K562 (cell line): ENCODE measurements at regions not wholly inside any gene's neighbourhood (a gene's known extent, or its start where the extent isn't known, plus 50 kb on each side); places are given as distances from the start of the nearest gene placed in this dataset.

Source experiments
- ATAC-seq: fragments of 200-7000 bp; cut with Tn5 transposase; 3 replicates; pipeline ENCODE4 v1.9.1; 2020; ENCODE audit warnings: moderate library complexity
- BruUV-seq: library from RNA; stranded (reverse); fragments of 400-500 nt; replicated peaks from 2 replicates; lab custom pipeline; 2021; lab: Mats Ljungman, UMichigan
- CTCF ChIA-PET: fragments of 300-600 bp; formaldehyde crosslinking; extraction: SDS; loops from one replicate; lab custom pipeline; 2021; ENCODE audit warnings: low intra/inter-chr PET ratio; lab: Yijun Ruan, JAX
- POLR2A ChIA-PET: fragments of 300-600, 350-650 bp; sonication (Branson Sonifier 250); formaldehyde crosslinking; extraction: SDS; loops from one replicate; lab custom pipeline; 2021; ENCODE audit warnings: antibody characterized with exemption, inconsistent platforms; lab: Yijun Ruan, JAX
- DNase-seq, 4 experiments: peaks; one replicate each; pipeline versions ENCODE4 v3.0.0 to v3.0.0-alpha.2; 2011 to 2018; ENCODE audit warnings: low spot score in 3 of 4, mixed read lengths in 3 of 4; ENCODE audit errors: extremely low read depth in 1 of 4
- FAIRE-seq: peaks from 2 replicates; lab custom pipeline; 2011; peaks lifted over from hg19 to GRCh38; lab: Jason Lieb, UNC
- H2AFZ ChIP-seq: 2 replicates; pipeline ENCODE4 v1.6.0; 2011; ENCODE audit warnings: low read depth, low read length, control low read depth, inconsistent platforms
- H3K27ac ChIP-seq: fragments of 200-600 bp; 3 replicates; pipeline ENCODE4 v1.8.0; 2011; ENCODE audit warnings: low read depth, mild to moderate bottlenecking, control low read depth, inconsistent platforms, low read length, moderate library complexity, mixed read lengths; ENCODE audit errors: extremely low read depth
- H3K27me3 ChIP-seq, 2 experiments: fragments of 300-600 bp in 1 of 2; 2 replicates in 1 of 2; 3 replicates in 1 of 2; pipeline versions ENCODE4 v1.6.0 to v1.8.0; 2011; ENCODE audit warnings: inconsistent platforms in 2 of 2, low read length in 2 of 2, mild to moderate bottlenecking in 1 of 2, mixed read lengths in 1 of 2, moderate library complexity in 1 of 2; ENCODE audit not compliant: control insufficient read depth in 2 of 2, insufficient read depth in 2 of 2
- H3K36me3 ChIP-seq: fragments of 300-600 bp; 3 replicates; pipeline ENCODE4 v1.8.0; 2011; ENCODE audit warnings: mild to moderate bottlenecking, low read length, inconsistent platforms; ENCODE audit not compliant: control insufficient read depth, insufficient read depth
- H3K4me1 ChIP-seq, 2 experiments: fragments of 200-600 bp in 1 of 2; replicated peaks in 1 of 2; 2 replicates in 1 of 2; 3 replicates in 1 of 2; pipeline versions ENCODE4 v1.5.1 to v1.8.0; 2011; ENCODE audit warnings: inconsistent platforms in 2 of 2, low read length in 2 of 2, mild to moderate bottlenecking in 1 of 2, mixed read lengths in 1 of 2, moderate library complexity in 1 of 2; ENCODE audit not compliant: control insufficient read depth in 2 of 2, insufficient read depth in 2 of 2
- H3K4me2 ChIP-seq: 2 replicates; pipeline ENCODE4 v1.6.1; 2011; ENCODE audit warnings: low read length, control low read depth, inconsistent platforms, mixed read lengths; ENCODE audit not compliant: insufficient read depth
- H3K4me3 ChIP-seq: fragments of 200-600 bp; sonication (generic), shearing (Covaris generic); 2 replicates; pipeline ENCODE4 v1.5.1; 2016; ENCODE audit warnings: control low read depth, inconsistent platforms
- H3K79me2 ChIP-seq: fragments of 200-600 bp; 3 replicates; pipeline ENCODE4 v1.8.0; 2011; ENCODE audit warnings: low read length, inconsistent platforms; ENCODE audit not compliant: control insufficient read depth, insufficient read depth
- H3K9ac ChIP-seq, 2 experiments: 2 replicates each; pipeline versions ENCODE4 v1.6.0 to v1.6.1; 2011; ENCODE audit warnings: low read depth in 2 of 2, low read length in 2 of 2, control low read depth in 1 of 2, inconsistent platforms in 1 of 2, mild to moderate bottlenecking in 1 of 2, mixed read lengths in 1 of 2; ENCODE audit not compliant: insufficient read depth in 1 of 2
- H3K9me1 ChIP-seq: one replicate; pipeline ENCODE4 v1.6.0; 2011; ENCODE audit warnings: inconsistent platforms, mild to moderate bottlenecking, low read length, moderate library complexity; ENCODE audit not compliant: control insufficient read depth, insufficient read depth
- H3K9me3 ChIP-seq: replicated peaks from 2 replicates; pipeline ENCODE4 v1.5.1; 2011; ENCODE audit warnings: low read depth, low read length, inconsistent platforms; ENCODE audit not compliant: control insufficient read depth, insufficient read depth
- H4K20me1 ChIP-seq: replicated peaks from 2 replicates; pipeline ENCODE4 v1.6.1; 2011; ENCODE audit warnings: low read length, inconsistent platforms, mixed read lengths; ENCODE audit not compliant: control insufficient read depth, insufficient read depth
- CBFA2T2 ChIP-seq: fragments of 450-650 bp; conservative IDR thresholded peaks from 2 replicates; pipeline ENCODE4 v1.6.1; 2017; ENCODE audit warnings: mild to moderate bottlenecking
- DPF2 ChIP-seq: fragments of 450-650 bp; IDR thresholded peaks from 2 replicates; pipeline ENCODE4 v1.6.1; 2016
- HDAC1 ChIP-seq, 2 experiments: fragments of 450-650 bp; IDR thresholded peaks; 2 replicates each; pipeline ENCODE4 v1.6.1; 2016 to 2017; ENCODE audit warnings: inconsistent platforms in 1 of 2, mild to moderate bottlenecking in 1 of 2, moderate library complexity in 1 of 2
- MYBL2 ChIP-seq, 2 experiments: fragments of 450-650 bp in 1 of 2; sonication (generic) in 1 of 2; formaldehyde crosslinking in 1 of 2; IDR thresholded peaks; 2 replicates each; pipeline versions ENCODE4 v1.6.1 to v1.8.1; 2017 to 2022; ENCODE audit warnings: borderline replicate concordance in 1 of 2, inconsistent platforms in 1 of 2, low read depth in 1 of 2, mild to moderate bottlenecking in 1 of 2, missing genetic modification reagents in 1 of 2, moderate library complexity in 1 of 2
- NFIX ChIP-seq: fragments of 250-450 bp; sonication (Bioruptor Pico); IDR thresholded peaks from 2 replicates; pipeline ENCODE4 v1.4.0; 2020; ENCODE audit warnings: low read depth, mild to moderate bottlenecking, moderate library complexity
- PTBP1 ChIP-seq: fragments of 200-400 bp; formaldehyde crosslinking; IDR thresholded peaks from 2 replicates; pipeline ENCODE4 v1.6.1; 2017; ENCODE audit warnings: low read depth, low read length
- SLC30A9 ChIP-seq: fragments of 250-450 bp; sonication (Bioruptor Pico); IDR thresholded peaks from 2 replicates; pipeline ENCODE4 v1.8.0; 2022; ENCODE audit warnings: mild to moderate bottlenecking, moderate library complexity
- TEAD2 ChIP-seq: fragments of 450-650 bp; IDR thresholded peaks from 2 replicates; pipeline ENCODE4 v1.6.1; 2016; ENCODE audit warnings: missing genetic modification characterization, control low read depth, missing compliant biosample characterization
- ZNF311 ChIP-seq: fragments of 250-450 bp; sonication (Bioruptor Pico); IDR thresholded peaks from 2 replicates; pipeline ENCODE4 v1.4.0; 2020; ENCODE audit warnings: mild to moderate bottlenecking, moderate library complexity
- WGBS: fragments of 100-300 bp; shearing (Covaris generic); methylation state at CpG from one replicate; pipeline ENCODE4 v1.1.6; 2016; ENCODE audit warnings: low coverage, mixed read lengths; ENCODE audit not compliant: insufficient coverage; ENCODE audit errors: missing lambda C conversion rate; 5-methylcytosine and 5-hydroxymethylcytosine counted together
- in situ Hi-C: fragments of 300-500 bp; cut with MboI; formaldehyde crosslinking; loops from 4 replicates; pipeline ENCODE4 v1.15.0; 2018; ENCODE audit warnings: inconsistent platforms, mixed read lengths
- intact Hi-C: fragments of 100-400 bp; cut with micrococcal nuclease; formaldehyde crosslinking; loops from 2 replicates; pipeline ENCODE4 v1.14.2; 2022
- TF ChIP-seq, protein P1 (sequence below): fragments of 250-450 bp; sonication (Bioruptor Pico); IDR thresholded peaks from 2 replicates; pipeline ENCODE4 v1.4.0; 2020; ENCODE audit warnings: borderline replicate concordance

DNA sequence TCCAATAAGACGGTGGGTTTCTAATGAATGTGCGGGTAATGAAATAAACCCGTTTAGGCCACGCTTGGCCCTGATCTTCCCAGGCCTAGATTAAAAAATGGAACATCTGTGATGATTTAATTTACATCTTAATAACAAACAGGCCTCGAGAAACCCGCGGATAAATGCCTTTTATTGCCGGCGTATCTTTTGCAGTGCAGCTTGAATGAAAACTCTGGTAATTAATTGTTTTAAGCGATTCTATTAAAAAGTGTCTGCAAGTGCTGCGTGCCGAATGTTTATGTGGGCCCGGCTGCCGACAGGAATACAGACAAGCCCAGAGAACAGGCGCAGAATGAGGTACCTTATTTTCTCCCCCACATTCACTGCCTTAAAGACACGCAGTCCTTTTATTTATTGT lies 420.7 kb downstream of the MN1 start:
- in situ Hi-C loops = no loop called here
- DNase-seq (no peak), FAIRE-seq (no peak), ATAC-seq (no peak)
- H3K9me1 ChIP-seq = no peaks in the 10 kb centered on the region
- no peaks in the 10 kb centered on the region for H3K79me2 ChIP-seq
- H3K27ac ChIP-seq = no peak overlapping the region
- TF ChIP-seq NFIX = no peak
- TF ChIP-seq TEAD2 (tag) = no peak
- no peak for TF ChIP-seq HDAC1 (IDR thresholded peaks at IDR 0.05)
- no peak for TF ChIP-seq MYBL2 (IDR thresholded peaks at IDR 0.05; ENCODE audit: low read depth)
- no peak for TF ChIP-seq MYBL2 (CRISPR knock-in tag; IDR thresholded peaks at IDR 0.05; ENCODE audit: borderline replicate concordance)
- TF ChIP-seq DPF2 = no peak
- TF ChIP-seq, protein P1, sequence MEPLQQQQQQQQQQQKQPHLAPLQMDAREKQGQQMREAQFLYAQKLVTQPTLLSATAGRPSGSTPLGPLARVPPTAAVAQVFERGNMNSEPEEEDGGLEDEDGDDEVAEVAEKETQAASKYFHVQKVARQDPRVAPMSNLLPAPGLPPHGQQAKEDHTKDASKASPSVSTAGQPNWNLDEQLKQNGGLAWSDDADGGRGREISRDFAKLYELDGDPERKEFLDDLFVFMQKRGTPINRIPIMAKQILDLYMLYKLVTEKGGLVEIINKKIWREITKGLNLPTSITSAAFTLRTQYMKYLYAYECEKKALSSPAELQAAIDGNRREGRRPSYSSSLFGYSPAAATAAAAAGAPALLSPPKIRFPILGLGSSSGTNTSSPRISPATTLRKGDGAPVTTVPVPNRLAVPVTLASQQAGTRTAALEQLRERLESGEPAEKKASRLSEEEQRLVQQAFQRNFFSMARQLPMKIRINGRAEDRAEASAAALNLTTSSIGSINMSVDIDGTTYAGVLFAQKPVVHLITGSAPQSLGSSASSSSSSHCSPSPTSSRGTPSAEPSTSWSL (CRISPR knock-in tag) = no peak
- TF ChIP-seq PTBP1 = no peak
- TF ChIP-seq CBFA2T2 = no peak
- TF ChIP-seq ZNF311 (CRISPR knock-in tag) = no peak
- no peak for TF ChIP-seq SLC30A9
- ChIA-PET POLR2A (interaction anchor here (0.6 kb wide), 1 partner anchor 118 kb away, joined by 3 read pairs; no protein-coding TSS in a partner anchor), CTCF (no interaction called here)
- no peak overlapping the region for H2AFZ ChIP-seq
- no TSS peak for BruUV-seq
- H4K20me1 ChIP-seq = no peaks in the 10 kb centered on the region
- peaks cover 5 to 34% of the 10 kb centered on the region in 2 experiments; a peak in 4 of 5 replicates for H3K27me3 ChIP-seq
- H3K9me3 ChIP-seq = no peaks in the 10 kb centered on the region
- no peak overlapping the region for H3K4me3 ChIP-seq
- under 1% methylated on average over 14 of the region's 16 CpGs for WGBS
- no peak overlapping the region for H3K4me2 ChIP-seq
- no peaks in the 10 kb centered on the region for H3K4me1 ChIP-seq
- no peaks in the 10 kb centered on the region for H3K36me3 ChIP-seq
- intact Hi-C loops = no loop called here
- no peak overlapping the region for H3K9ac ChIP-seq
